GM19452 (cell line): ENCODE measurements at regions not wholly inside any gene's neighbourhood (a gene's known extent, or its start where the extent isn't known, plus 50 kb on each side); places are given as distances from the start of the nearest gene placed in this dataset.

Experiments
- ATAC-seq: cut with Tn5 transposase; IDR thresholded peaks from one replicate; pipeline ENCODE4 v1.9.1; 2021; ENCODE audit not compliant: unreplicated experiment

DNA sequence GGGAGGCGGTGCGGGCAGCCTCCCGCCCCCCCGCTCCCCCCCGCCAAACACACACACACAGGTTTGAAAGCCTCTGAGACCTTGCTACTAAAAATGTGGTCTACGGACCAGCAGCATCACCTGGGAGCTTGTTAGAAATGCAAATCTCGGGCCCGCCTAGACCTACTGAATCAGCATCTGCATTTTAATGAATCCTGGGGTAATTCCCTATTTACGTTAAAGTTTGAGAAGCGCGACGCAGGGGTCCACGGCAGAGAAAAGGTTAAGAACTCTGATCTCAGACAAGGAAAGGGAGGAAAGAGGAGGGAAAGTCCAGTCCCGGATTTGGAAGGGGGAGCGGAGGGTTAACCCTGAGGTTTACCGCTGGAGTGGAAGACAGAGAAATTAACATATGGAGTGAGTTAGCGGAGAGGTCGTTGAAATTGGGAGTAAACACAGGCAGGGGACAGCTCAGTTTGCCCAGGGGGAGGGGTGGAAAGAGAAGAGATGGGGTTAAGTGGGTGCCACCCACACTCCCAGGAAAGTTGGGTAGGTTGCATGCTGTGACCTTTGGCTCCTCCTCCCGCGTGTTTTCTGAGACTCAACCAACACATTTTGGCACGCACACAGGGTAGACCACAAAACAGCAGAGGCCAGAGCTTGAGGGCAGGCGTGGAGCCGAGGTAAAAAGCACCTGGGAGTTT, 483.6 kb downstream of the BCOR start:
- no peak for ATAC-seq

DNA sequence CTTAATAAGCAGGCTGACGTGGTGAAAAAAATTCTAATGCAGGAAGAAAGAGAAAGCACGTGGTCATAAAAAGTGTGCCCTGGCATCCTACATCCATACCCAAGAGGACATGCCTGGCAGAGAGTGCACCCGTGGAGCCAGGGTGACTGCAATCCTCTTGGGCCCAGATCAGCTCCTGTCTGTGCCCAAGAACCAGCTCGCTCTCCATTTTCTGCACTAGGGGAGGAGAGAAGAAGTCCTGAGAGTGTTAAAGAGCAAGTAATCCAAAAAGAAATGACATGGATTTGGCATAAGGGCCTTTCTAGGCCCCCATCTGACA, 483.1 kb downstream of the BCOR start:
- ATAC-seq = no peak

DNA sequence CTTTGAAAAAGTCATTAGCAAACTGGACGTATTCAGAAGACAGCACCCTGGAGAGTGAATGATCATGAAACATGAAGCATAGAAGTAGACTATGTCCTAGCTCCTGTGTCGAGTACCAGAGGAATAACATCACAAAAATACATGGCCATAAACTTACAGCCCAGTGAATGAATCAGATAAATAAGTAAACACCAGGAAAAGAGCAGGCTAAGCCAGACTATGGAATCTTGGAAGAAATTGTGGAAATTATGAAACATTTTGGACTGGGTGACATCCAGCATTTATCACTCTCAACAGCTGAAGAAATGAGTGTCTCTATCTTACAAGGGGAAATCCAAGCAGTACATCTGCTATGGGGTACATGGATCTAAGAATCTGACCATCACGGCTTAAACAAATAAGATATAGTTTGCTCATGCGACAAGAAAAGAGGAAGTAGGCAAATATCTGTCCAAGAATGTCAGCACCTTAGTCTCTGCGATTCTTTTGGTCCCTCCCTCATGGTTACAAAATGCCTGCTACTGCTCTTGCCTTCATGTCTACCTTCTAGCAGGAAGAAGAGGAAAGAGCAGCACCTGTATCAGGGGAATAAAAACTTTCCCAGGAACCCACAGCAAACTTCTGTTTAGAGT, 481.5 kb downstream of the BCOR start:
- ATAC-seq = no peak

DNA sequence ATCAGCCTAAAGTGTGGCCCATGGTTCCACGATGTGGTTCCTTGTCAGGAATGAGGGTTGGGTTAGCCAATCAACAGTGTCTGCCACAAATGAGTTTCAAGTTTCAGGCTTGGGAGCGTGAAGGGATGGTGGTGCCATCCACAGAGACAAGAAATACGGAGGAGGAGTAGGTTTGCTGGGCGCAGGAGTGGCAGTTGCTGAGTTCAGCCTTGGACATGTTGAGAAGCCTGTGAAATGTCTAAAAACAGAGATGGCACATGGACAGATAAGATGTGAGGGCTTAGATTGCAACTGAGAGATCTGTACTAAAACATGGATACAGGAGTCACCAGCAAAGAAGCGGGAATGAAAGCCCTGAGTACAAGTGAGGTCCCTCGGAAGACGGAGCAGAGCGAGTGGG, 481.0 kb downstream of the BCOR start:
- no peak for ATAC-seq

DNA sequence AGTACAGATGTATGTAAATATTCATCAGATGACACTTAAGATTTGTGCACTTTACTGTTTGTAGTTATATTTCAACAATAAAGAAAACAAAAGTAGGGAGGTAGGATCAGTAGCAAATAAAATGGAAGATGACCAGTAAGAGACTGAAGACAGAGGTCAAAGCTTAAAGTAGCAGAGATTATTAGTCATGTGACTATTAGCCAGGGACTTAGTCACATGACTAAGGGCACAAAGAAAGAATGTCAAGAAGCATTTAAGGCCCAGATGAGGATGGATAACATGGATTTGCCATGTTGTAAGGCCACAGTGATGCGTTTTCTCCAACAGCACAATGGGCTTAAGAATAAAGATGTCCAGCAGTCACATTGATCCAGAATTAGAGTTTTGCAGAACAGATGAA, 479.6 kb downstream of the BCOR start:
- no peak for ATAC-seq

DNA sequence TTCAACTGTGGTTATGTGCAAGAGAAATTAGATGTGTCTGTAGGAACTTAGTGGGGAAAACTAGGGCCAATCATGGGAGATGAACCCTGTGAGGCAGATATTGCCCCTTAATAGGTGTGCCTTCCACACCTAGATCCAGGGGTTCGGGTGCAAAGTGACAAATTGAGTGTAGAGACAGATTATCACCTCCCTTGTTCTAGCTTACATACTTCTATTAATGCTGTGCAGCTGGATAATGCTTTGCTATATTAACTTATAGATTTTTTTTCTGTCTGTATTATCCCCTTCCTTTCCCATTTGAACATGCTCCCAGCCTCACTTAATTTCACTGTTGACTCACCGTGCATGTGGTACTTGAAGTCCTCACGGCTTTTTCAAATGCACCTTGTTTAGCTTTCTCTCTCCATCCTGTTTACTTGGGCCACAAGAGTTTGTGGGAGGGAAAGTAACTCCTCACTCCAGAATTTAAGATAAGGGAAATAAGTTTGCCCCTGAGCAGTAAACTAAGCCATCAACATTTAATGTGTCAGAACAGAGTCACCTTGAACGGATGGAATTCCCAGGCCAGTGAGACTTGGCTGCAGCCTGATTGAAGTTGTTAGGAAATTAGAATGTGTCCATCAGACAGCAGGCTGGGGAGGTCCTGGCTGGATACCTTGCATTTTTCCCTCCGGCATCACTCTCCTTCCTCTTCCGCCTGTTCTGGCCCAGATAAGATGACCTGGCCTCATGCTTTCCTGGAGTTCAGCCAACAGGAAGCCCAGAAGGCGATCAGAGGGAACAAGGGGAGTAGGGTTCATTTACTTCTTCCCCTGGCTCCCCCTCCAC, 478.4 kb downstream of the BCOR start:
- no peak for ATAC-seq

DNA sequence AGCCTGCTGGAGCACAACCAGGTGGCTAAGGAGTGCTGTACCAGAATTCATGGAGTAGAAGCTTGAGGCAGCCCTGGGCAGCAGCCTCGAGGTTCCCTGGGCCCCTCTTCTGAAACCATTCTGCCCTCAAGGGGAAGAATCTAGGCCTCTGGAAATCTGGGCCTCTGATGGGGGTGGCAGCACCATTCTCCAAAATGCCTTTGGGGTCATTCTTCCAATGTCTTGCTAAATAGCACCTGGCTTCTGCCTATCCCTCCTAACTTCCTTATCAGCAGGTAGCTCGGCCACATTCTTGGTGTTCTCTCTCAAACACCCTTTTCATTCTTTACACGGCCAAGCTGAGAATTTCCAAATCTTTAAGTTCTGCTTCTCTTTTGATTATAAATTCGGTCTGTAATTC, 473.6 kb downstream of the BCOR start:
- ATAC-seq = no peak

DNA sequence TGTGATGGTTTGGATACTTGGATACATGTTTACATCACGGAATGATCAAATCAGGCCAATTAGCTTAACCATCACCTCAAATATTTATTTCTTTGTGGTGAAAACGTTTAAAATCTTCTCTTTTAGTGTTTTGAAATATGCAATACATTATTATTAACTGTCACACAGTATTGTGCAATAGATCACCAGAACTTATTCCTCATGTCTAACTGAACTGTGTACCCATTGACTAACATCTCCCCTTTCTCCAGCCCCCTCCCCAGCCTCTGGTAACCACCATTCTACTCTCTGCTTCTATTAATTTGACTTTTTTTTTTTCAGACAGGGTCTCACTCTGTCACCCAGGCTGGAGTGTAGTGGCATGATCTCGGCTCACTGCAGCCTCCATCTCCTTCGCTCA, 471.9 kb downstream of the BCOR start:
- ATAC-seq = no peak

DNA sequence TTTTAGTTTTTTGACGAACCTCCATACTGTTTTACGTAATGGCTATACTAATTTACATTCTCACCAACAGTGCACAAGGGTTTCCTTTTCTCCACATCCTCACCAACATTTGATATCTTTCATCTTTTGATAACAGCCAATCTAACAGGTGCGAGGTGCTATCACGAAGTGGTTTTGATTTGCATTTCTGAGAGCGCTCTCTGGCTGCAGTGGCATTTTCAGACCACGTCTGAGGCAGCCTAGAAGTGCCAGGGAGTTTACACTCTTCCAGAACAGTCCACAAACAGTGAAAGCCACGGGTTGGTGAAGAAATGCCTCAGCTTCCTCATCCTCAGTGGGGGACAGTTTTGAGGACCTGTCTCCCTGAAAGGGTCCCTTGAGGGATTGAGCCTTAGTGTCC, 471.0 kb downstream of the BCOR start:
- no peak for ATAC-seq

DNA sequence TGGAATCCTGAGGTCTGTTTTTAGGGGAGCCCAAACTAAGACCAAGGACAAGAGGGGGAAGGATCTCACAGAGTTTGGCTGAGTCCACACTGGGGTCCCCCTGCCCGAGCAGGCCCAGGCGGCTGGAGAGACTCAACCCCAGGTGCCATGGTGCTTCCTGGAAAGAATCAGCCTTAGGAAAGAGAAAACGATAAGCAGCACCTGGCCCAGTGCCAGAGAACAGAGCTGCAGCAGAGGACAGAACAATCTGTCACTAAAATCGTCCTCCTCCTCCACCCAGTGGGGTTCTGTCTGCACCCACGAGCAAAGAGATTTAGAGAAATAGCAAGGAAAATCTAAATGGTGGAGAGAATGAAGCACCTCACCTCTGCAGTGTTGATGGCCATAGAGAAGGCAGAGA, 470.5 kb downstream of the BCOR start:
- ATAC-seq = no peak

DNA sequence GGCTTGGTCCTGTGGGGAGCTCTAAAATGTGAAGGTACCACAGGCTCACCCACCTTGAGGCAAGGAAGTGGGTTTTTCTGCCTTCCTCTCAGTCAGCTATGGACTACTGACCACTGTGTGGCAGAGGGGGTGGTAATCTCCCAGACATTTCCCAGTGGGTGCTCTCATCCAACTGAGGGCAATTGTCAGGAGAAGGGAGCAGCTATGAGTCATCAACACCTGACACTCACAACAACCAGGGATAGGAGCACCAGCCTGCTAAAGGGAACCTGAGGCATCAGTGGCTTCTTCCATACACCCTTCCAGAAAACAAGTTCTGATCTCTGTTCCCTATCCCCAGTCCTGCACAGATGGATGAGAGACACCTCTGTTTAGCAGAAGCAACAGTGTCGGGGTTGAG, 468.8 kb downstream of the BCOR start:
- ATAC-seq = no peak

DNA sequence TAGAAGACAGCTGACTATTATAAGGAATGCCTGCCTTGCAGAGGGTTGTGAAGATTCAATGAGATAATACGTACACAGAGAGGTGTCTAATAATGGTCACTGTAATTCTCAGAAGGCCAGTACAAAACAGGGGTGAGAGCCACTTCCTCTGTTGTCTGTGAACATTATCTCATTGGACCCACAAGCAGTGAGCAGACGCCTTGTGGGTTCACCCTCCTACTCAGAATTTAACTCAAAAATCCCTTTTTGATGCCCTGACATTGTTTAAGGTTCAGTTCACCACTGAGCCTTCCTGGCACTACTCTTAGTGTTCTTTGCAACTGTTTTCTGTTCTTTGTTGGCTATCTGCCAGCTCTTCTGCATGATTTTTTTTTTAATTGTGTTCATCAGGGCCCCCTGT, 467.4 kb downstream of the BCOR start:
- ATAC-seq = no peak

DNA sequence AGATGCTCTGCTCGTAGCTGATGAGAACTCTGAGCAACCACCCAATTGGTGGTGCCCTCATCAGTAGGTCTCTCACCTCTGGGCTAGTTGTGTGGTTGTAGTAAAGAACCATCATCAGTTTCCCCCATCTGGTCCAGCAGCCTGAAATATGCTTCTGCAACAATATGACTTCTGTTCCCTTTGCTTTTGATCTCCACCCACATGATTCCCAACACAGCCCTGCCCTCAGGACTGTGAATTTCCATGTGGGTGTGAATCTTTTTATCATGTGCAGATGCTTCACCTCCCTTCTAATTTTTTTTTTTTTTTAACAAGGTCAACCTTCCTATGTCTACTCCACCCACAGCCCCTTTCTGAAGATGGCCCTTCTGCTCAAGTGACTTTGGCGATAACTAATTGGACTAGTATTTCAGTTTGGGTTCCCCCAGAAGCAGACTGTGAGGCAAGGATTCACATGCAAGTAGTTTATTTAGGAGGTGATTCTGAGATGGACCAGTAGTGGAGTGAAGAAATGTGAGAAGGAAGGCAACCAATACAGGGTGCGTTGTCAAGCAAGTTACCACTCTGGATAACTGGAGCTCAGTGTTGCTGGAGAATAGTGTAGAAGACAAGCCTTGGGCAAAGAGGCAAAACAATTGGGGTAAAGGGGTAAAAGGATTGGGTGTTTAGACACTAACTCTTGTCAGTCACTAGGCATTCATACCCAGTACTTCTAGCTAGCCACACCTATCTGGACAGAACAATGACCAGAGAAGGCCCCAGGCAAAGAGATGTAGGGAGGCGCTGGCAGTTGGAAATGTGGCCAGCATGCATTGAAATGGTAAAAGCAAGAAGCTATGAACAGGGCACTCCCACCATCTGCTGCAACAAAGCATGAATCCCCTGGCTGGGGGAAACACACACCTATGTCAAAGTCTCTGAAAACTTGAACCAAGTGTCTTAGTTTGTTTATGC, 466.2 kb downstream of the BCOR start:
- no peak for ATAC-seq

DNA sequence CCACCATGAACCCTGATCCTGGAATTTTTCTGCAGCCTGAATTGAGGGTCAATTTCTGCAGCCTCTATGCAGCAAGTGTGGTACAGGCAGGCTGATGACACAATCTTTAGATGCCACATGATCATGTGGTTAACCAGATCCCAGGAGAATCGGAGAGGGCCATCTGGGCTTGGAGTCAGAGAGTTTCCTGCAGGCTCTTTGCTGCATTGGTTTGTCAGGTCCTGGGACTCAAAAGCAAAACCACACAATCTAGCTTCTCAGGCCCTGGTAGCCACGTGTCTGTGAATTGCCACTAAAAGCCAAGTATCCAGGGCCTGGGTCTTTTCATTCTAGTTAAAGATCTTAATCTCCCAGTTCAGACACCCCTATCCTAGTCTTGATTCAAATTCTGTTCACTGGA, 464.5 kb downstream of the BCOR start:
- no peak for ATAC-seq

DNA sequence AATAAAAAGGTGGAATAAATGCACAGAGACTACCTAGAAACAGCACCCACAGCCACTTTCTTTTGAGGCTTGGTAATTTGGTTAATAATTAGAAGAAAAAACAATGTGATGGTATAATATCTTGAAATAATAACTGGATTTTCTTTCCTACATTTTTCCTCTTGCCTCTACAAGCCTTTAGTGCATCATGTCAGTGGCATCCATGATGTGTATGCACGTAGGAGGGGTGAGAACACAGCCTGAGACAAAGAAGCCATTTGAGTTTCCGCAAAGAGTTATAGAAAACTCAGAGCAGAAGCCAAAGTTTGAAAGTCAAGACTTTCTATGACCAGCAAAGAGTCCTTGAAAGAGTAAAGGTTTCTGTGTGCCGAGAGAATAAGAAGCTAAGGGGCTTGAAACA, 461.3 kb downstream of the BCOR start:
- ATAC-seq = no peak

DNA sequence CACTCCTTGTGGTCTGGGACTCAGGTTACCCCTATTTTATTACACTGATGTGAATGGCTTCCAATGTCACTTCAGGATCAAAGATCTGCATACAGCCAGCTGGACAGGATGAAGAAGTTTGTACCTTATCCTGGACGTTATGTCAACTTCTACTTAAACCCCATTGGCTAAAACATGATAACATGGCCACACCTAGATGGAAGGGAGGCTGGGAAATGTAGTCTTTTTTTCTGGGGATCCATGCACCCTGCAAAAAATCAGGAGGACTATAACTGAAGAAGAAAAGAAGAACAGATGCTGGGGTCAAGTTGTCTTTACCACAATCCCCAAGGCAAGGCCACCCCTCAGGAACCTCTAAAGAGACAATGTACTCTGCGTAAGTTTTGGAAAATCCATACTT, 459.2 kb downstream of the BCOR start:
- no peak for ATAC-seq

DNA sequence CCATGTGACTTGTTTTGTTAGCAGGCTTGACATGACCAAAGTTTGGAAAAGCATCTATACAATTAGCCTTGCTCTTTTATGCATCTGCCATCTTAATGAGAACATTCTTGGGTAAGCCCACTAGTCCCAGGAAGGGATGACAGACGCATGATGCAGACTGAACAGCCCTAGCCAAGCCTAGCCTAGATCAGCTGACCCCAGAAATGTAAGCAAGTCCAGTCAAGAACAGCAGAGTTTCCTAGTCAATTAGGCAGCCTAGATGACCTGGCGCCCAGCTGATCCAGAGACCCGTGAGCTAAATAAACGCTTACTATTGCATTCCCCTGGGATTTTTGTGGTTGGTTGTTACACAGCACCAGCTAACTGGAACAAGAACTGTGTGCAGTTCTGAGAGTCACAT, 457.9 kb downstream of the BCOR start:
- no peak for ATAC-seq

DNA sequence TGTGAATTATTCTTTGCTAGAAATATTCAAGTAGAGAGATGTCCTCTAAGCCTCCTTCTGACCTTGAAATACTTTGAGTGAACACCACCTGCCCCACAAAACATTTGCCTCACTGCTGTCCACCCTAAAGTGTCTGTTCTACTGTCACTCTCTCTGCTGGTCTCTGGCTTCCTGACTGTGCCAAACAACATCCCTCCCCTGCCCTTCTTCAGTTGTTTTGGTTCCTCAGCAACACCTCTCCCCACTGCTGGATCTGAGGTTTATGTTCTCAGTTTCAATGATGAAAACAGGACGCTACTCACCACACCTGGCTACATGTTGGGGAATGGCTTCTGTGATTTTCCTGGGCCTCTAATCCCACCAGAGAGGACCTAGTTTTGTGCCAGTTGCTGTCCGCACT, 456.9 kb downstream of the BCOR start:
- no peak for ATAC-seq

DNA sequence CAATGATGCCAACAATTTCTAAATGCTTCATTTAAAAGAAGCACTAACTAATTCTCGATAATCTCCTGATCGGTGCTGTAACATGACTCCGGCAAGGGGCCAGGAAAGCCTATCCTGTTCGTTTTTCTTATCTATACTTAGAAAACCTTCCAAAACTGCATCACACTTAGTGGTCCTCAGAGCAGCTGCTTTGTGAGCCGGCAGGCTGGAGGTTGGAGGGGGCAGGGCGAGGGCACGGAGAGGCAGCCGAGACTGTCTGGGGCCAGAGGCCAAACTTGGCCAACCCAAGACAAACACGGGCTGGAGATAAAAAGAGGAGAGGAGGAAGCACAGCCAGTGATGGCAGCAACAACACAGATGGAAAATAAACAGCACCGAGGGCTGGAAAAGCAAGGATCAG, 455.7 kb downstream of the BCOR start:
- no peak for ATAC-seq

DNA sequence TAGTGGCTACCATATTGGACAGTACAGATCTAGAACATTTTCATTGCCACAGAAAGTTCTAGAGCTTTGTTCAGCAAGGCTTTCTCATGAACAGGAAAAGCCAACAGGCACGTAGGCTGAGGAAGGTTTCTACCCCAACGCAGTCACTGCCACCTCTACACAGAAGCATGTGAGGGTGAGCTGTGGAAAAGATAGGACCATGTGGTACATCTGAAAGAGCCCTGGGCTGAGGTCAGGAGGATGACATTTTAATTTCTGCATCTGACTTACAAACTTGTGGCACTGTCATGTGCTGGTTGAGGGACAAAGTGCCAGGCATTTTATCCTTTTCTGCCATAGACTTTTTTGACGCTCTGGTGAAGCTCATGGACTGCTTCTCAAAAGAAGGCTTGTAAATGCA, 454.2 kb downstream of the BCOR start:
- ATAC-seq = no peak

DNA sequence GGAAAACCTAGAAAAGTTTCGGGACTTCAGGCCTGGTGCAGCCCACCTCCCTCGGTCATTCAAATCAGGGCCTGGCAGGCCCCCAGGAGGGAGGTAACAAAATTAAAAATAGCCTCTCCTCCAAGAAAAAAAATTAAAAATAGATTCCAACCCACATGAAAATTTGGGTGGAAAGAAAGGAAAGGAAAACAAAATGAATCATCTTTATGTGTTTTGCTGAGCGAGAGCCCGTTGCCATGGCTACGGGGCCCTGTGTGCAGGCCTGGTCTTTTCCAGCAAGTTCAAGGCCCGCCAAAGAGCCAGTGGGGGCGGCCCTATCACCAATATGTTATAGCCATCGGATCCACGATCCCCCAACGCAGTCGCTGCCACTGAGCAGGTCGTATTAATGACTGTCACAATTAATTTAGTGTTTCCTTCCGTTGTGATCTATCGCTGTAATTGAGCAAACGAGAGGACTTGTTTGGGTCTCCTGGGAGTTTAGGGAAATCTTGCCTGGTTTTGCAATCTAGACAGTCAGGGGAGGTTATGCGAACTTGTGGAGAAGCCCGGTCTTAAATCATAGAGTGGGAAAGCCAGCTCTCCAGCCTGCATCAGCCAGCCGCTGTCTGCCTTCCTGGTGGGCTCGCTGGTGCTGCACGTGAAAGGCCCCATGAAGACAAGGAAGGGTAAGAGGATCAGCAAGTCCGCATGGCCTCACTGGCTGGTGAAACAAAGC, 452.4 kb downstream of the BCOR start:
- no peak for ATAC-seq
